HG03103 (cell line): ENCODE measurements at regions not wholly inside any gene's neighbourhood (a gene's known extent, or its start where the extent isn't known, plus 50 kb on each side); places are given as distances from the start of the nearest gene placed in this dataset.
A peak's percentile ranks its signal among the peaks of the same experiment; 100 is the strongest.
"Not testable (repeated sequence)": the region's sequence is repeated elsewhere in the genome, so short reads cannot be mapped to it uniquely, and the experiment has no call there.

Experiments
- ATAC-seq: cut with Tn5 transposase; IDR thresholded peaks from one replicate; pipeline ENCODE4 v1.9.1; 2021; ENCODE audit warnings: low read depth; ENCODE audit not compliant: unreplicated experiment

DNA sequence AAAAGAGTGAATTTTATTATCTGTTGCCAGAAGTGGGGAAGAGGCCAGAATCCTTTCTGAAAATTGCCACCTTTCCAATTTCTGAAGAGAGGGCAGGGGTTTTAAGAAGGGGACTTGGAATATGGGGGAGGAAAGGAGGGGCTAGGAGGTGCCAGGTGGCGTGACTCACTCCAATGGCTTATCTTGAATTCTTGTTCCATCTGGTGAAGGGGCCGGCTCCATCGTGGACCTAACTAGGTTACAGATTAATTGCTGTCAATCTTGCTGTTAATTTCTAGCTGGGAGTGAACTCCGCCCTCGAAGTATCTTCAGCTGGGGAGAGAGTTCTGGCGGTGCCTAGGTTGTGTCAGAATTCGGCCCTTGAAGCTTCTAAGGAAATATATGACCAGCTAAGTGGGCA is 138.7 kb downstream of the YTHDC2 start:
- no peak for ATAC-seq

DNA sequence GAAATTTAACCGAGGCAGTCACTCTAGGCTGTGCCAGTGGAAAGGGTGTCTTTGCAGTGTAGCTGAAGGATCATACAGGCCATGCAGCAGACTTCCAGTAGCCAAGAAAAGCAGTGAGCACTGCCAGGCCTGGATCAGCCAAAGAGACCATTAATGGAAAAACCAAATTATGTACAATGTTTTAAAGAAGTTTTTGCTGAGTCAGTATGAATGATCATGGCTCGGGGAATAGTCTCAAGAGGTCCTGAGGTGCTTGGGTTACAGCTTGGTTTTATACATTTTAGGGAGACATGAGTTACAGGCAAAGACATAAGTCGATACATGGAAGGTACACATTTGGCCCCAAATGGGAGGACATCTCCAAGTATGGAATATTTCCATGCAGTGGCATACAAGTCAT is 141.3 kb downstream of the YTHDC2 start:
- no peak for ATAC-seq

DNA sequence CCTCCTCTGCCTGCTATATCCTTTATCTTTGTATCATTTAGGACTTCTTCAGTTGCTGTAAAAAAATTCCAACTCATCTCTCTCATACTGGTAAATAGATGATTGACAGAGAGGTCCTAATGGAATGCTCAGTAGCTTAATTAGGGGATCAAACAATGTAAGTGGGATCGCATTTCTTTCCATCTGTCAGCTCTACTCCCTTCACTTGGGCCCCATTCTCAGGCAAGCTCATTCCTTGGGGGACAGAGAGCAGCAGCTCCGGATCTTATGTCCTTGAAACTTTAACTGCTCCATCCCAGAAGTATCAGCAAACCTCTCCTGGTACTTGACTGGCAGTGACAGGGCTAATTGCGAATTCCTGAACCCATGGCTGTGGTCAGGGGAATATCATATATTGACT is 146.7 kb downstream of the YTHDC2 start:
- ATAC-seq: no peak

DNA sequence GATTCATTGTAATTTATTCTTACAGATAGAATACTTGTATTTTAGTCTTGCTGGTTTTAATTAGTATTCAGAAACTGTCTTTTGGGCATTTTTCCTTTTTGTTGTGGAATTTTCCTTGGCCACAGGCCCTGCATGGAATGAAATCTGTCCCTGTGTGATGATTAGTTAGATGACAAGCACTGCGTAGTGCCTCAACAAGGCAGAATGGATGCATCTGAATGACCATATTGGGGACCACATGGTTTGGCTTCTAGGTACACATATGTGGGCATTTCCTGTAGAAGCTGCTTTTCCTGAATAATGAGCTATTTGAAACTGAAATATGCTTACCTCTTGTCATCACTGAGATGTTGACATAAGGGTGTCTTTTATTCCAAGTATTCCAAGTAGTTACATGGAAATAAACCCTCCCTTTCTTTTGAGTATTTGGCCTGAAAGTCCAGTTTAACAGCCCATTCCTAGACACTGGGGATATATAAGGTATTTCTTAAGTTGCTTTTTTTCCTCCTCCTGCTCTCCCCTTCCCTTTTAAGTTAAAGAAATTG is 147.3 kb downstream of the YTHDC2 start:
- ATAC-seq: no peak

DNA sequence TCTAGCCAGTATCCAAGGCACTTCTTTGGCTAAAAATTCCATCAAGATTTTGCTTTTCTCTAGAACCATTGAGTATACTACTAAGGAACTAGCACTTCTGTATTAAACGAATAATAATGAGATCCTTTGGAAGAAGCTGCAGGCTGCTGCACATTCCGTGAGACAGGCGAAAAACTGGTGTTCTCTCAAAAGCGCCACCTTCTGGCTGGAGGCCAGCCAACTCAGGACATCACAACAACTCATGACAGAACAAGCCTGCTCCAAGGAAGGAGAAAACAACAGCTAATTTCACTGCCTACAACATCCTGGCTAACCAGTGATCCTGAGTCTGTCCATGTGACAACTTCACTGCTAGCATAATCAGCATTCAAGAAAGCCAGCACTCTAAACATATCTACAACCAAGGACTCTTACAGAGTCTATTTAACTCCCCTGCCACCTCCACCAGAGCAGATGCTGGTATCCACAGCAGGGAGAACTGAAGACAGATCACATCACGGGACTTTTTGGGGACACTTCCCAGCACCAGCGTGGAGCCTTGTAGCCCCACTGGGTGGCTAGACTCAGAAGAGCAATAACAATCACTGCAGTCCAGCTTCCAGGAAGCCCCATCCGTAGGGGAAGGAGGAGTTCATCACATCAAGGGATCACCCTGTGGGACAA is 150.5 kb downstream of the YTHDC2 start:
- ATAC-seq: peak; percentile 63

DNA sequence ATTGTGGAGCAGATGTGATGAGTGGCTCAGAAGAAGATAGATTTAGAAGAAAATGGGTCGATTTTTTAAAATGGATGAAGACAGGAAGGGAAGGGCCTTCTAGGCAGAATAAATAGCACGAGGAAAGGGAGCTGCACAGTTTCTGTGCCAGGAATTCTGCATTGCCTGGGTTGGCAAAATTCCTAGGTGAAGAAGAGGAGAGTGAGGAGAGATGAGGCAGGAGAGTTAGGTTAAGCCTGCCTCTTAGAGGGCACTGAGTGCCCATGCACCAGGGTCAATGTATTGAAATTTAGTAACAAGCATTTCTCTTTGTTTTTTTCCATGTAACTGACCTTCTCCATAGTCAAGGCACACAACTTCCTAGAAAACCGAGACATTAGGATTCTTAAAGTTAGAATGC is 159.5 kb downstream of the YTHDC2 start:
- ATAC-seq: no peak

DNA sequence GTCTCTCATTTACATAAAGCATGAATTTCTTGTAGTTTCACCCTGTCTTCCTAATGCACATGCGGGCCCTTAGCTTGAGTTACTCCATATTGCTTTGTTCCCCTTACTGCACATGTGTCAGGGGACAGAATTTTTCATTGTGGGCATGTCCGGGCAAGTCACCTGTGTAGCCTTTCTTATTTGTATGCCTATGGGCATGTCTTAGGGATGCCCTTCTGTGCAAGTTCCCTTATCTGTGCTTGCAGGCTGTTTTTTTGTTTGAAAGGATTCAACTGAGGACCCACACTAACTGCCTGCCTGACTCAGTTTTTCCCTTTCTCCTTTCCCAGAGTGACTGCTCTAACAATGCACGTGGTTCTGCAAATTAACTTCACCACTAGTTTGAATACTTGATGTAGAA is 161.7 kb downstream of the YTHDC2 start:
- ATAC-seq: no peak

DNA sequence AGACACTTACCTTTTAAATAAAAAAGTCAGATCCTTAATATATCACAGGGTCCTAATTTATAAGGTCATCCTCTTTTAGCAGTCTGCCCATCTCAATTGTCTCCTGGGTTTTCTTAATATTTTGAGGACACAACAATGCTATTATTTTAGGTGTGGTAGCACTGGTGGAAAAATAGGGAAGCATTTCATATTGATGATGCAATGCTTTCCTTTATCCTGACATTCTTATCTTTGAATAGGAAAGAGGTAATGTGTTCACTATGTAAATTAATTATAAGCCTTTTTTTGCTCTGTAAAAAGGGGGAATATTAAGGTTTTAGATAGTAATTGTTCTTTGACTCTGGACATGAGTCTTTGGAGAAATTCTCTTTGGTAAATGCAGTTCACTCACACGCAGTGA is 164.7 kb downstream of the YTHDC2 start:
- ATAC-seq: no peak

DNA sequence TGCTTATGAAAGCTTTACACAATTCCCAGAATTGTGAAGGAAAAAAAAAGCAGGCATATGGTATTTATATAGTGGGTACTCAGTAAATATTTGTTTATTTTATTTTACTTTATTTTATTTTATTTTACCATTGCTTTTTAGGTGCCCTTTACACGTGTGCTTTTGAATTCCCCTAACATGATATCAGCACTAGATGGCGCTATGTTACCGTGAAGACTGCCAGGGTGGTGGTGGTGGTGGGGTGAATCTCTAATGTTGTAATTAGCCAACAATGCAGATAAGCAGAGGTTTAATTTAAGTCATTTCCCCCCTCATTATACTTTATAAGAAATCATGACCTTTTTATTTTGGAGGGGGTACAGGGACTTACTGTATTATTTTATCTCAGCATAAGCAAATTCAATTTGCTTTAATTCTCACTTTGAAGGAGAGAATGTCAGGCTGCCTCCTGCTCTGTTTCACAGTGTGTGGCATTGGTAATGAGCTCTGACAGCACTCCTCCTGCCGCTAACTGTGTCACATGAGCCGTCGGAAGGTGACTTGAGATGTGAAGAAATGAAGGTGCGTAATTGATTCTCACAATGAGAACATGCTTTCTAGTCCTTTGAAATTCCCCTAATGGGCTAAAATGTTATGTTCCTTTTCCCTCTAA is 165.6 kb downstream of the YTHDC2 start:
- peak; percentile 61 for ATAC-seq

DNA sequence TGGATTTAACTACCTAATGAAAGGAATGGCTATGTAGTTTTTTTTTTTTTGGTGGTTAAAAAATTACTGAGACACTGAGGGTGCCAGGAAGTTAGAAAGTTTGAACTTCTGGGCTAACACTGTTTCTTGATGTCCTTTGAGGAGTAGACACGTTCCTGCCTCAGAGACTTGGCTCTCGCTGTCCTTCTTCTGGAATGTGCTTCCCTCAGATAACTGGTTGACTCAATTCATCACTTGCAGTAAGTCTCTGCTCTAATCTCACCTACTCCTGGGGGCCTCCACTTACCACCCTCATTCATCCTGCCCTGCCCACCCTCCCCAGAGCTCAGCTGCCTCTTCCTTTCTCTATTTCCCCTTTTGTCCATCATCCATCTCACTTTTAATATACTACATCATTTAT is 167.0 kb downstream of the YTHDC2 start:
- no peak for ATAC-seq

DNA sequence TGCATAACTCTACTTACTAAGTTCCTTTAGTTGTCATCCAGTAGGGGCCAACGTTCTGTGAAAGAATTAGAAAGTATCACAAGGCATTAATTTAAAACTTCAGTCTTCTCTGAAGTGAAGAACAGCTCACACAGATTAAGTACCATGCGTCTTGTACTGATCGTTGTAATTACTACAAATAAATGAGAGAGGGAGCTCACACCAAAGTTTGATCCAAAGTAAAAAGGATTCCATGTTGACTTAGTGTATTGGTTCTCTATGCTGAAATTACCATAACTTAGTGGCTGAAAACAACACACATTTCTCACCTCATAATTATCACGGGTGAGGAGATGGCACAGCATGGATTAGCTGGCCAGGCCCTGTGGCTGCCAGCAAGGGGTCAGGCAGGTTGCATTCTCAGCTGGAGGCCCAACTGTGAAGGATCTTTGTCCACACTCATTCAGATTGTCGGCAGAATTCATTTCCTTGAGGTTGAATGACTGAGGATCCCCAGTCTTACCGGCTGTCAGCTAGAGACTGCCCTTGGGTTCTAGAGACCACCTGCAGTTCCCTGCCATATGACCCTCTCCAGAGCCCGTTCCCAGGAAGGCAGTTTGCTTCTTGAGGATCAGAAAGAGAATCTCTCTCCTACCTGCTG is 169.1 kb downstream of the YTHDC2 start:
- ATAC-seq: no peak

DNA sequence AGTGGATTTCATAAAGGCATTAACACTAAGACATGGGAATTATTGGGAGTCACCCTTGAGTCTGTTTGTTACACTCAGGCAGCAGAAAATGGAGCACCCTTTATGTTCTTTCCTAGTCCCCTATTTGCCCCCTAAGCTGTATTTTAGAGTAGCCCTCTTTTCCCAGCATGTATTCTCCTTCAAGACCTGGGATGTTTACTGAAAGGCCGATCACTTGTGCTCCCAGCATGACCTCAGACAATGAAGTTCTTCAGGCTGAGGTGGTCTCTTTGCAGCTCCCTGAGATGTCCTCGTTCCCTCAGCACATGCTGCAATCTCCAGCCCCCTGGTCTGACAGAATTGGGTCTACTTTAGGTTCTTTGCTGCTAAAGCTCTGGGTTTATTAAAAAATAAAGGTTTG is 169.7 kb downstream of the YTHDC2 start:
- no peak for ATAC-seq

DNA sequence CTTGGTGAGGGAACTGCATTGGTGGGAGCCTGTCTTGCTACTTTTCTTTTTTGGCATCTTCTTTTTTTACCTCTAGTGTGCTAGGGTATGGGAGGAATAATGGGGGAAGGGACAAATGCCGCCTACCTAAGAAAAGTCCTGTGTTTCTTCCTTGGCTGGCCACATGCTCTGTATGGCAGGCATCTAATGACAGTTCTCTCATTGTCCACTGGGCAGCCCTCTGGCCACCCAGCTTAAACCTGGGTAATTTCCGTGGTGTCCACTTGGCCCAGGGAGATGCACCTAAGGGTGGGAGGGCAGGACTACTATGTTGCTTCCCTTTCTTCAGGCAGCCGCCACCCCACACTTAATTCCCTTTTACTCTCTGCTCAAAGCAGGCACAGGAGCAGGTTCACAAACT is 173.1 kb downstream of the YTHDC2 start:
- ATAC-seq: no peak

DNA sequence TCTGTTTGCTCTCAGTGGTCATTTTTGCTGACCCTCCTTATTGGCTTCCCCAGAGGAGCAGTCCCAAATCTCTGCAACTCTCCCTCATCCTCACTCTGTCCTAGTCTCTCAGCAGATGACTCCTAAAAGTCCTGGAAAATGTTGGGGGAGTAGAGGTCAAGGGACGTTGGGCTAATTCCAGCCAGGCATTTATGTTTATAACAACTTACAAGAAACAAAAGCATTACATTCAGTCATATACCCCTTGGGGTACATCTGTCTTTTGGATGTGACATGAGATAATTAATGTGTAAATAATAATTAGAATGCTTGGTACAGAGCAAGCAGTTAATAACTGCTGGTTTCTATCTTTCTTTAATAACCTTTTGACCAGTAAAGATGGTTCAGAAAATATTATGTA is 176.2 kb downstream of the YTHDC2 start:
- no peak for ATAC-seq

DNA sequence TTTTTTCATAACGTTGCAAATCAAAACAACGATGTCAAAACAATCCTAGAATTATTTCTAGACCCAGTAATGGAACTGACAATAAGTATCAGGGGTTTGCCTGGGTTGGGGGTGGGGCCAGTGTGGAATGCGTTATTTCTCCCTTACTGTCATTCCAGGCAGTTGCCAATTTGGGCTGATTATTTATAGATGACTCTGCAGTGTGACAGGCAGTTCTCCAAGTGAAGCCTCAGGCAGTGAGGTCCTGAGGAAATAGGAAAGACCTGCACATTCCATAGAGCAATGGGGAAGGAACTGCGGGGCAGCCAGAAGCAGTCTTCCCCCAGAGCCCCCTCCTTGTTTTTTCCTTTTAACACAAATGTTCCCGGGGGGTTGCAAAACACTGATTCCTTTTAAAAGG is 179.0 kb downstream of the YTHDC2 start:
- ATAC-seq: no peak

DNA sequence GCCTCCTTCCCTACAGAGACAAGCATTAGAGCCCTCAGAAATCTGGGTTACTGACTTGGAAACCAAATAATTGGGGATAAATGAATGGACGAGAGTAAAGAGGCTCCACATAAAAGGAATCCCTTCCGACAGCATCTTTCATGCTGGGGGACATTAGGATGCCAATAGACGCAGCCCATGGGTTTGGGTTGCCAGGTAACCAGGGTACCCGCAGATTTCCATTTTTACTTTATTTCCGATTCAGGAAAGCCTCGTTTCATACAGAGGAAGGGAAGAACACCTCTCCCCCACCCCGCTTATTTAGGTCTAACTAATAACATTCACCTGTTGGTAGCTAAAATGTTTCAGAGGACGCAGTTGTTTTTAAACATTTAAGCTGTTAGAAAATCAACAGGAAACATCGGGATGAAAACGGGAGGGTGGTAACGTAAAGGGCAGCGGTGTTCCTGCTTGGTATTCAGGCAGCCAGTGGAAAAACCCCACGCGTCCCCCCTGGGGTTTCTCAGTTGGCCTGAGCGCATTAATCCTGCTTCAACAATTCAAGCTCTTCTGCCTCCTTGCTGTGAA is 179.5 kb downstream of the YTHDC2 start:
- ATAC-seq: no peak

DNA sequence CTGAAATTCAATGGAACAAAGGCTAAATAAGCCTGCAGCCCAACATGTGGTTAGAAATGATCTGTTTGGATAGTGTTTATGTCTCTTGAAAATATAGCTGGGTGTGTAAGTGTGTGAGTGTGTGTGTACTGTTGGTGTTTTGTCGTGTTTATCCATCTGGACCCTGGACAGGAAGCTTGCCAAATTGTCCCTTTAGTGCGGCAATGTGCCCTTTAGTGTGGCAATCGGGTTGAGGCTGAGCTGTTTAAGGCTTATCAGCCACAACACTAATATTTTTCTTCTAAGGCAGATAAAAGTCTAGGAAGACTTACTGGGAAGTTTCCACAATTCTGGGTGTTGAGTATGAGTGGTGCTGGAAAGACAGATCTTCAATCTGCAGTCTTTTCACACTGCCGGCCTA is 180.2 kb downstream of the YTHDC2 start:
- ATAC-seq: no peak

DNA sequence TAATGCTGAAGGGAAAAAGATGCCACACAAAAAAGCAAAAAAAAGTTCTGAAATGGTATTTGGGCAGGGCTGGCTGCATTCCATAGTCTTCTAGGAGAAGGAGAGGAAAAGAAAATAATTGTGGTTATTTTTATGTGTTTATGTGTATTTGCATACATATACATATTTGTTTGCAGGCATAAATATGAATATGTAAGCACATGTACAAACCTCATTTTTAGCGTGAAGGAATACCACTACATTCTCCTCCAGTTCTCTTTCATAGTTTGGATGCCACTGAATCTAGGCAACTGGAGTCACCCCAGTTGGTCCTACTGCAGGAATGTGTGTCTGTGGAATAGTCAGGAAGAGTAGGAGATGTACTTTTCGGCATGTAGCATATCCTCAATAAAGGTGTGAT is 181.1 kb downstream of the YTHDC2 start:
- no peak for ATAC-seq

DNA sequence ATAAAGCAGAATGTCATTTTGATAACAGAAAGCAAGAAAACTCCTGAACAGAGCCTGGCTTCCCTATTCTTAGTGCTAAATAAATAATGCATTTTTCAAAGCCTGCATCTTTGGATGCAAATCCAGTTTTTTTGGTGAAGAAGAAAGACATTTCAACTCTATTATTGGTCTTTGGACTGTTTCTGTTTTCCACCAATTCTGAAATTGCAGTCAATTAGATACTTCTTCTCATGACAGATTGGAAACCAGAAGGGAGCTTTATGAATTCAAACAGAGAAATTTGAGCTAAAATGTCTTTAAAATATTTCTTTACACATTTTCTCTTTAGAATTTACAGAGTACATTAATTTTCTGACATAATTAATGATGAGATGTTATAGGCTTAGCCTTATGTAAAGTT is 189.8 kb downstream of the YTHDC2 start:
- ATAC-seq: no peak

DNA sequence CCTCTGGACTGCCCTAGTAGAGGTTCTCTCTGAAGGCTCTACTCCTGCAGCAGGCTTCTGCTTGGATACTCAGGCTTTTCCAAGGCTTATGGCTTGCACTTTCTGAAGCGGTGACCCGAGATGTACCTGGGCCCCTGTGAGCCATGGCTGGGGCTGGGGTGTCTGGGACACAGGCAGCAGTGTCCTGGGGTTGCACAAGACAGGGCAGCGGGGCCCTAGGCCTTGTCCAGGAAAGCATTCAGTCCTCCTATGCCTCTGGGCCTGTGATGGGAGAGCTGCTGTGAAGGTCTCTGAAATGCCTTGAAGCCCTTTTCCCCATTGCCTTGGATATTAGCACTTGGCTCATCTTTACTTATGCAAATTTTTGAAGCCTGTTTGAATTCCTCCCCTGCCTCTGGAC is 192.2 kb downstream of the YTHDC2 start:
- no peak for ATAC-seq

DNA sequence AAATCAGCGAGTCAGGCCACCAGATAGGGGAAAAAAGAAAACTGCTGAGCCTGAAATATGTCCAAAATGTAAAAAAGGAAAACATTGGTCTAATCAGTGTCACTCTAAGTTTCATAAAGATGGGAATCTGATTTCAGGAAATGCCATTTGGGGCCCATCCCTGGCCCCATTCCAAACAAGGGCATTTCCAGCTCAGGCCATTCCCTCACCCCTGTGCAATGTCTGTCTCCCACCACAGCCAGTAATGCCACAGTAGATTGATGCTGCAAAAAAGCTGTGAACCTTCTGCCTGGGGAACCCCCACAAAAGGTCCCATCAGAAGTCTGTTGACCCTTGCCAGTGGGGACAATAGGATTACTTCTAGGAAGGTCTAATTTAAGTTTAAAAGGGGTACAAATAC is 199.6 kb downstream of the YTHDC2 start:
- no peak for ATAC-seq

DNA sequence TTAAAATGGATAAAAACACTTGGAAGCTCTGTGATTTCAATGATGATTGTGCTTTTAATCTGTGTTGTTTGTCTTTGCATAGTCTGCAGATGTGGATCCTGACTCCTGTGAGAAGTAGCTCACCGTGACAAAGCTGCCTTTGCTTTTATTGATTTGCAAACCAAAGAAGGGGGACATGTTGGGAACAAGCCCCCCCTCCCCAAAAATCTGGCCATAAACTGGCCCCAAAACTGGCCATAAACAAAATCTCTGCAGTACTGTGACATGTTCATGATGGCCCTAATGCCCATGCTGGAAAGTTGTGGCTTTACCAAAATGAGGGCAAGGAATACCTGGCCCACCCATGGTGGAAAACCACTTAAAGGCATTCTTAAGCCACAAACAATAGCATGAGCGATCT is 202.4 kb downstream of the YTHDC2 start:
- ATAC-seq: not testable (repeated sequence)
